HepG2 (cell line): ENCODE measurements at regions not wholly inside any gene's neighbourhood (a gene's known extent, or its start where the extent isn't known, plus 50 kb on each side); places are given as distances from the start of the nearest gene placed in this dataset.
A peak's percentile ranks its signal among the peaks of the same experiment; 100 is the strongest.

Experiments
- ATAC-seq: fragments of 200-7000 bp; cut with Tn5 transposase; 3 replicates; pipeline ENCODE4 v1.9.1; 2020; ENCODE audit warnings: mild to moderate bottlenecking, moderate library complexity
- BruUV-seq: library from RNA; stranded (reverse); fragments of 400-500 nt; replicated peaks from 2 replicates; lab custom pipeline; 2021; lab: Mats Ljungman, UMichigan
- CTCF ChIA-PET: fragments of 300-600 bp; formaldehyde crosslinking; extraction: SDS; loops from one replicate; lab custom pipeline; 2021; ENCODE audit warnings: low total read pairs, inconsistent platforms, low intra/inter-chr PET ratio; lab: Yijun Ruan, JAX
- POLR2A ChIA-PET: fragments of 350-600 bp; sonication (Branson Sonifier 250); formaldehyde crosslinking; loops from one replicate; lab custom pipeline; 2020; ENCODE audit warnings: antibody characterized with exemption, inconsistent platforms; lab: Yijun Ruan, JAX
- DNase-seq: peaks from one replicate; pipeline ENCODE4 v3.0.0-alpha.2; 2015; ENCODE audit warnings: low spot score
- FAIRE-seq: peaks from 3 replicates; lab custom pipeline; 2011; peaks lifted over from hg19 to GRCh38; lab: Jason Lieb, UNC
- H2AFZ ChIP-seq: one replicate; pipeline ENCODE4 v1.6.1; 2011; ENCODE audit warnings: low read length, inconsistent platforms
- H3K27ac ChIP-seq: fragments of 300-600 bp; 3 replicates; pipeline ENCODE4 v1.8.0; 2011; ENCODE audit warnings: mixed run types, mild to moderate bottlenecking, mixed read lengths, low read length, inconsistent platforms; ENCODE audit not compliant: insufficient read depth; ENCODE audit errors: extremely low read length
- H3K27me3 ChIP-seq, 2 experiments: fragments of 200-600 bp in 1 of 2; 2 replicates in 1 of 2; 3 replicates in 1 of 2; pipeline versions ENCODE4 v1.6.0 to v1.8.0; 2011; ENCODE audit warnings: low read length in 2 of 2, mild to moderate bottlenecking in 2 of 2, moderate library complexity in 2 of 2, inconsistent platforms in 1 of 2; ENCODE audit not compliant: insufficient read depth in 2 of 2, control insufficient read depth in 1 of 2
- H3K36me3 ChIP-seq, 2 experiments: fragments of 200-600 bp in 1 of 2; replicated peaks in 1 of 2; 2 replicates in 1 of 2; 3 replicates in 1 of 2; pipeline versions ENCODE4 v1.5.1 to v1.8.0; 2011; ENCODE audit warnings: low read length in 2 of 2, inconsistent platforms in 1 of 2; ENCODE audit not compliant: insufficient read depth in 2 of 2, control insufficient read depth in 1 of 2
- H3K4me1 ChIP-seq: 2 replicates; pipeline ENCODE4 v1.5.1; 2012; ENCODE audit warnings: low read length, inconsistent platforms; ENCODE audit not compliant: insufficient read depth
- H3K4me2 ChIP-seq: 2 replicates; pipeline ENCODE4 v1.6.0; 2011; ENCODE audit warnings: low read depth, low read length, inconsistent platforms
- H3K4me3 ChIP-seq, 3 experiments: fragments of 200-600 bp in 1 of 3; sonication (generic), shearing (Covaris generic) in 1 of 3; replicated peaks in 1 of 3; 2 replicates each; pipeline ENCODE4 v1.5.1; 2011 to 2016; ENCODE audit warnings: low read length in 3 of 3, inconsistent platforms in 2 of 3, low read depth in 2 of 3, mild to moderate bottlenecking in 2 of 3, control low read depth in 1 of 3, mixed read lengths in 1 of 3; ENCODE audit not compliant: insufficient read depth in 1 of 3
- H3K79me2 ChIP-seq: one replicate; pipeline ENCODE4 v1.6.1; 2011; ENCODE audit warnings: low read length, inconsistent platforms; ENCODE audit not compliant: insufficient read depth
- H3K9ac ChIP-seq: 2 replicates; pipeline ENCODE4 v1.6.0; 2011; ENCODE audit warnings: mild to moderate bottlenecking, low read depth, low read length, inconsistent platforms; ENCODE audit not compliant: insufficient read depth
- H3K9me3 ChIP-seq: 2 replicates; pipeline ENCODE4 v1.5.1; 2012; ENCODE audit warnings: mild to moderate bottlenecking, low read length
- H4K20me1 ChIP-seq: 2 replicates; pipeline ENCODE4 v1.6.0; 2011; ENCODE audit warnings: inconsistent platforms, mild to moderate bottlenecking, low read length, moderate library complexity; ENCODE audit not compliant: insufficient read depth
- AGO1 ChIP-seq: fragments of 200-400 bp; formaldehyde crosslinking; IDR thresholded peaks from 2 replicates; pipeline ENCODE4 v1.6.1; 2017; ENCODE audit warnings: mild to moderate bottlenecking, low read depth, low read length, moderate library complexity; ENCODE audit not compliant: poor library complexity, severe bottlenecking
- DPF2 ChIP-seq: sonication (generic); formaldehyde crosslinking; IDR thresholded peaks from 2 replicates; pipeline ENCODE4 v1.4.0; 2020; ENCODE audit warnings: mild to moderate bottlenecking, low read depth, missing genetic modification reagents, borderline replicate concordance
- ETV6 ChIP-seq: sonication (generic); formaldehyde crosslinking; conservative IDR thresholded peaks from 2 replicates; pipeline ENCODE4 v1.4.0; 2020; ENCODE audit warnings: missing genetic modification reagents
- HMG20B ChIP-seq: conservative IDR thresholded peaks from 2 replicates; pipeline ENCODE4 v1.6.1; 2016; ENCODE audit warnings: missing genetic modification reagents, missing compliant biosample characterization
- NFIC ChIP-seq: IDR thresholded peaks from 2 replicates; pipeline ENCODE4 v1.6.1; 2012; ENCODE audit warnings: mild to moderate bottlenecking, low read length, inconsistent platforms
- NONO ChIP-seq, 2 experiments: fragments of 450-650 bp in 1 of 2; sonication (generic) in 1 of 2; formaldehyde crosslinking in 1 of 2; IDR thresholded peaks in 1 of 2; conservative IDR thresholded peaks in 1 of 2; 2 replicates each; pipeline versions ENCODE4 v1.6.1 to v1.8.0; 2017 to 2022; ENCODE audit warnings: mild to moderate bottlenecking in 1 of 2, missing genetic modification reagents in 1 of 2, moderate library complexity in 1 of 2
- SMYD3 ChIP-seq: sonication (generic); formaldehyde crosslinking; IDR thresholded peaks from 2 replicates; pipeline ENCODE4 v1.8.1; 2023; ENCODE audit warnings: mild to moderate bottlenecking, missing genetic modification reagents
- SPEN ChIP-seq: sonication (generic); formaldehyde crosslinking; IDR thresholded peaks from 2 replicates; pipeline ENCODE4 v1.5.1; 2020; ENCODE audit warnings: low read depth, mild to moderate bottlenecking, missing genetic modification reagents
- TP53 ChIP-seq: sonication (generic); formaldehyde crosslinking; conservative IDR thresholded peaks from 2 replicates; pipeline ENCODE4 v1.4.0; 2020; ENCODE audit warnings: missing genetic modification reagents
- WIZ ChIP-seq: sonication (generic); formaldehyde crosslinking; IDR thresholded peaks from 2 replicates; pipeline ENCODE4 v1.5.1; 2020; ENCODE audit warnings: mild to moderate bottlenecking, missing genetic modification reagents
- ZNF12 ChIP-seq: sonication (generic); formaldehyde crosslinking; IDR thresholded peaks from 2 replicates; pipeline ENCODE4 v1.5.0; 2020; ENCODE audit warnings: missing genetic modification reagents
- ZNF343 ChIP-seq: sonication (generic); formaldehyde crosslinking; IDR thresholded peaks from 2 replicates; pipeline ENCODE4 v1.4.0; 2020; ENCODE audit warnings: mild to moderate bottlenecking, missing genetic modification reagents
- ZNF383 ChIP-seq: sonication (generic); formaldehyde crosslinking; IDR thresholded peaks from 2 replicates; pipeline ENCODE4 v1.4.0; 2020; ENCODE audit warnings: missing genetic modification reagents, mild to moderate bottlenecking, borderline replicate concordance
- ZNF570 ChIP-seq: sonication (generic); formaldehyde crosslinking; IDR thresholded peaks from 2 replicates; pipeline ENCODE4 v1.4.0; 2020; ENCODE audit warnings: mild to moderate bottlenecking, missing genetic modification reagents, borderline replicate concordance
- ZNF678 ChIP-seq: sonication (generic); formaldehyde crosslinking; IDR thresholded peaks from 2 replicates; pipeline ENCODE4 v1.4.0; 2020; ENCODE audit warnings: mild to moderate bottlenecking, missing genetic modification reagents
- ZNF761 ChIP-seq: sonication (generic); formaldehyde crosslinking; conservative IDR thresholded peaks from 2 replicates; pipeline ENCODE4 v1.4.0; 2020; ENCODE audit warnings: mild to moderate bottlenecking, missing genetic modification reagents
- ZNF790 ChIP-seq: sonication (generic); formaldehyde crosslinking; IDR thresholded peaks from 2 replicates; pipeline ENCODE4 v1.8.0; 2022; ENCODE audit warnings: missing genetic modification reagents, mild to moderate bottlenecking, borderline replicate concordance
- WGBS: methylation state at CpG from one replicate; pipeline ENCODE4 v1.1.6; 2017; ENCODE audit warnings: low lambda C conversion rate; 5-methylcytosine and 5-hydroxymethylcytosine counted together
- in situ Hi-C: cut with HindIII; loops from 2 replicates; pipeline ENCODE4 v1.10.0; 2017; ENCODE audit warnings: low pct_unique_long_range_greater_than_20kb; ENCODE audit not compliant: extremely low pct_ligation_motif_present
- intact Hi-C: fragments of 100-400 bp; cut with micrococcal nuclease; formaldehyde crosslinking; loops from one replicate; pipeline ENCODE4 v1.10.0; 2022; ENCODE audit not compliant: unreplicated experiment
- TF ChIP-seq, protein P1 (sequence below): sonication (generic); formaldehyde crosslinking; IDR thresholded peaks from 2 replicates; pipeline ENCODE4 v1.9.0; 2021; ENCODE audit warnings: missing genetic modification reagents, borderline replicate concordance
- TF ChIP-seq, protein P2 (sequence below): sonication (generic); formaldehyde crosslinking; IDR thresholded peaks from 2 replicates; pipeline ENCODE4; 2020; ENCODE audit warnings: missing genetic modification reagents, mild to moderate bottlenecking, borderline replicate concordance
- TF ChIP-seq, protein P3 (sequence below): conservative IDR thresholded peaks from 2 replicates; pipeline ENCODE4 v1.6.1; 2018; ENCODE audit warnings: missing genetic modification reagents

DNA sequence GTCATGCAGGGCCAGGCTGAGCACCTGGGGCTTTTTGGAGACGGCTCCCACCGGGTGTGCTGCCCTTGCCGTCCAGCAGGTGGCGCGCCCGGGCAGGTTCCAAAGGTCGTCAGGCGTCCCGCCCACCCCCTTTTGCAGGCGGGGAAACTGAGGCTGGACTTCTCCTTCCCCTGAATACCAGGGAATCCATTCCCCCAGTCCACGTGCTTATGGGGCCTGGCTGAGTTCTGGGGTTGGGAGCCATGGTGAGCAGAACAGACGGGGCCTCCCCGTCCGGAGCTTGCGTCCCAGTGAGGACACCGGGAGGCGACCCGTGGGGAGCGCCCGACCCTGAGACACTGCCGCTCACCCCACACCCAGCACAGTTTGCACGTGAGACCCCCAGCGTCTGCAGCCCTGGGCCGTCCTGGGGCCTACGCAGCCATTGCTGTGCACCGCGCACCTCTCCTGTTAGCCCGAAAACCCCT lies 51.8 kb upstream of the JPH3 start:
- FAIRE-seq (no peak), ATAC-seq (peak; percentile 17), DNase-seq (no peak)
- Histone ChIP-seq H3K79me2 (no peaks in the 10 kb centered on the region), H3K4me2 (no peak overlapping the region), H3K4me1 (peaks cover 29% of the 10 kb centered on the region), H3K27ac (no peak overlapping the region), H3K9ac (no peak overlapping the region), H3K36me3 (no peaks in the 10 kb centered on the region), H2AFZ (no peak overlapping the region), H4K20me1 (no peaks in the 10 kb centered on the region; the same call in 1 of the 2 replicates), H3K9me3 (peaks cover 8% of the 10 kb centered on the region), H3K27me3 (peaks cover 11 to 53% of the 10 kb centered on the region in 2 experiments; a peak in 4 of 5 replicates), H3K4me3 (no peak overlapping the region)
- ChIA-PET CTCF (interaction anchor here (1.2 to 1.8 kb wide), 2 partner anchors 20 to 86 kb away, joined by 4 to 9 read pairs; no protein-coding TSS in a partner anchor), POLR2A (no interaction called here)
- in situ Hi-C loops: no loop called here
- WGBS: 44% methylated on average over 28 of the region's 28 CpGs
- BruUV-seq: no TSS peak
- intact Hi-C loops: no loop called here
- TF ChIP-seq ZNF790 (CRISPR knock-in tag): no peak
- 0 out of 2 replicates have a peak, but pooled peaks have one; percentile 59 for TF ChIP-seq ZNF761 (CRISPR knock-in tag)
- TF ChIP-seq ZNF383 (CRISPR knock-in tag): peak; percentile 73; the same call in 1 of the 2 replicates
- 0 out of 2 replicates have a peak, but pooled peaks have one; percentile 58 for TF ChIP-seq ZNF343 (CRISPR knock-in tag)
- peak; percentile 64; the same call in 1 of the 2 replicates for TF ChIP-seq DPF2 (CRISPR knock-in tag)
- TF ChIP-seq ETV6 (CRISPR knock-in tag): peak; percentile 63; the same call in 1 of the 2 replicates
- TF ChIP-seq, protein P1, sequence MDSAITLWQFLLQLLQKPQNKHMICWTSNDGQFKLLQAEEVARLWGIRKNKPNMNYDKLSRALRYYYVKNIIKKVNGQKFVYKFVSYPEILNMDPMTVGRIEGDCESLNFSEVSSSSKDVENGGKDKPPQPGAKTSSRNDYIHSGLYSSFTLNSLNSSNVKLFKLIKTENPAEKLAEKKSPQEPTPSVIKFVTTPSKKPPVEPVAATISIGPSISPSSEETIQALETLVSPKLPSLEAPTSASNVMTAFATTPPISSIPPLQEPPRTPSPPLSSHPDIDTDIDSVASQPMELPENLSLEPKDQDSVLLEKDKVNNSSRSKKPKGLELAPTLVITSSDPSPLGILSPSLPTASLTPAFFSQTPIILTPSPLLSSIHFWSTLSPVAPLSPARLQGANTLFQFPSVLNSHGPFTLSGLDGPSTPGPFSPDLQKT (CRISPR knock-in tag): no peak
- TF ChIP-seq ZNF678 (CRISPR knock-in tag): peak; percentile 63; the same call in 1 of the 2 replicates
- peak; percentile 51 for TF ChIP-seq AGO1
- TF ChIP-seq ZNF570 (CRISPR knock-in tag): no peak
- no peak for TF ChIP-seq NONO (IDR thresholded peaks at IDR 0.05)
- 0 out of 2 replicates have a peak, but pooled peaks have one; percentile 19 for TF ChIP-seq NONO (CRISPR knock-in tag; conservative IDR thresholded peaks at IDR 0.05)
- TF ChIP-seq, protein P2, sequence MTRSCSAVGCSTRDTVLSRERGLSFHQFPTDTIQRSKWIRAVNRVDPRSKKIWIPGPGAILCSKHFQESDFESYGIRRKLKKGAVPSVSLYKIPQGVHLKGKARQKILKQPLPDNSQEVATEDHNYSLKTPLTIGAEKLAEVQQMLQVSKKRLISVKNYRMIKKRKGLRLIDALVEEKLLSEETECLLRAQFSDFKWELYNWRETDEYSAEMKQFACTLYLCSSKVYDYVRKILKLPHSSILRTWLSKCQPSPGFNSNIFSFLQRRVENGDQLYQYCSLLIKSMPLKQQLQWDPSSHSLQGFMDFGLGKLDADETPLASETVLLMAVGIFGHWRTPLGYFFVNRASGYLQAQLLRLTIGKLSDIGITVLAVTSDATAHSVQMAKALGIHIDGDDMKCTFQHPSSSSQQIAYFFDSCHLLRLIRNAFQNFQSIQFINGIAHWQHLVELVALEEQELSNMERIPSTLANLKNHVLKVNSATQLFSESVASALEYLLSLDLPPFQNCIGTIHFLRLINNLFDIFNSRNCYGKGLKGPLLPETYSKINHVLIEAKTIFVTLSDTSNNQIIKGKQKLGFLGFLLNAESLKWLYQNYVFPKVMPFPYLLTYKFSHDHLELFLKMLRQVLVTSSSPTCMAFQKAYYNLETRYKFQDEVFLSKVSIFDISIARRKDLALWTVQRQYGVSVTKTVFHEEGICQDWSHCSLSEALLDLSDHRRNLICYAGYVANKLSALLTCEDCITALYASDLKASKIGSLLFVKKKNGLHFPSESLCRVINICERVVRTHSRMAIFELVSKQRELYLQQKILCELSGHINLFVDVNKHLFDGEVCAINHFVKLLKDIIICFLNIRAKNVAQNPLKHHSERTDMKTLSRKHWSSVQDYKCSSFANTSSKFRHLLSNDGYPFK (CRISPR knock-in tag): 0 out of 2 replicates have a peak, but pooled peaks have one; percentile 39
- TF ChIP-seq WIZ (CRISPR knock-in tag): no peak
- no peak for TF ChIP-seq NFIC
- TF ChIP-seq, protein P3, sequence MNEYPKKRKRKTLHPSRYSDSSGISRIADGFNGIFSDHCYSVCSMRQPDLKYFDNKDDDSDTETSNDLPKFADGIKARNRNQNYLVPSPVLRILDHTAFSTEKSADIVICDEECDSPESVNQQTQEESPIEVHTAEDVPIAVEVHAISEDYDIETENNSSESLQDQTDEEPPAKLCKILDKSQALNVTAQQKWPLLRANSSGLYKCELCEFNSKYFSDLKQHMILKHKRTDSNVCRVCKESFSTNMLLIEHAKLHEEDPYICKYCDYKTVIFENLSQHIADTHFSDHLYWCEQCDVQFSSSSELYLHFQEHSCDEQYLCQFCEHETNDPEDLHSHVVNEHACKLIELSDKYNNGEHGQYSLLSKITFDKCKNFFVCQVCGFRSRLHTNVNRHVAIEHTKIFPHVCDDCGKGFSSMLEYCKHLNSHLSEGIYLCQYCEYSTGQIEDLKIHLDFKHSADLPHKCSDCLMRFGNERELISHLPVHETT (CRISPR knock-in tag): no peak
- TF ChIP-seq SPEN (CRISPR knock-in tag): 0 out of 2 replicates have a peak, but pooled peaks have one; percentile 25
- TF ChIP-seq SMYD3 (CRISPR knock-in tag): no peak
- 0 out of 2 replicates have a peak, but pooled peaks have one; percentile 26 for TF ChIP-seq ZNF12 (CRISPR knock-in tag)
- TF ChIP-seq HMG20B (CRISPR knock-in tag): no peak
- no peak for TF ChIP-seq TP53
